GM23338 (cell line): ENCODE measurements at regions not wholly inside any gene's neighbourhood (a gene's known extent, or its start where the extent isn't known, plus 50 kb on each side); places are given as distances from the start of the nearest gene placed in this dataset.

ENCODE experiments used
- ATAC-seq: fragments of 200-7000 bp; cut with Tn5 transposase; 3 replicates; pipeline ENCODE4 v1.9.1; 2020
- DNase-seq: peaks from one replicate; pipeline ENCODE4 v3.0.0-alpha.2; 2015; ENCODE audit warnings: low spot score
- H2AFZ ChIP-seq: fragments of 200-600 bp; sonication (generic); 2 replicates; pipeline ENCODE4 v1.8.0; 2016; ENCODE audit warnings: antibody characterized with exemption, mild to moderate bottlenecking, moderate library complexity
- H3F3A ChIP-seq: fragments of 200-600 bp; sonication (generic); replicated peaks from 2 replicates; pipeline ENCODE4 v1.8.0; 2017; ENCODE audit warnings: antibody characterized with exemption, mixed run types, low read depth
- H3K27ac ChIP-seq: fragments of 200-600 bp; sonication (generic); 2 replicates; pipeline ENCODE4 v1.6.1; 2016; ENCODE audit warnings: low read depth
- H3K27me3 ChIP-seq: fragments of 200-600 bp; sonication (generic); 2 replicates; pipeline ENCODE4 v1.8.0; 2016; ENCODE audit warnings: mild to moderate bottlenecking, mixed run types, moderate library complexity; ENCODE audit not compliant: insufficient read depth
- H3K36me3 ChIP-seq: fragments of 200-600 bp; sonication (generic); 2 replicates; pipeline ENCODE4 v1.8.0; 2016; ENCODE audit warnings: mild to moderate bottlenecking; ENCODE audit not compliant: insufficient read depth
- H3K4me1 ChIP-seq: fragments of 200-600 bp; sonication (generic); 2 replicates; pipeline ENCODE4 v1.8.0; 2016; ENCODE audit warnings: mild to moderate bottlenecking, moderate library complexity; ENCODE audit not compliant: insufficient read depth
- H3K4me2 ChIP-seq: fragments of 200-600 bp; sonication (generic); 2 replicates; pipeline ENCODE4 v1.7.1; 2017; ENCODE audit warnings: mixed run types
- H3K4me3 ChIP-seq: fragments of 200-600 bp; sonication (generic); 2 replicates; pipeline ENCODE4 v1.6.1; 2016; ENCODE audit warnings: mixed run types
- H3K79me2 ChIP-seq: fragments of 200-600 bp; sonication (generic); replicated peaks from 2 replicates; pipeline ENCODE4 v1.8.0; 2017; ENCODE audit warnings: mild to moderate bottlenecking; ENCODE audit not compliant: insufficient read depth
- H3K9me2 ChIP-seq: fragments of 200-600 bp; sonication (generic); 2 replicates; pipeline ENCODE4 v1.8.0; 2017; ENCODE audit not compliant: insufficient read depth
- H4K20me1 ChIP-seq: fragments of 200-600 bp; sonication (generic); replicated peaks from 2 replicates; pipeline ENCODE4 v1.8.0; 2017; ENCODE audit warnings: mild to moderate bottlenecking; ENCODE audit not compliant: insufficient read depth
- H3K27ac Mint-ChIP-seq: 2 replicates; pipeline ENCODE4 v1.8.0; 2020; ENCODE audit warnings: inconsistent platforms, mild to moderate bottlenecking, moderate library complexity, mixed read lengths
- H3K27me3 Mint-ChIP-seq: 3 replicates; pipeline ENCODE4 v1.8.0; 2022; ENCODE audit warnings: low read depth, mild to moderate bottlenecking, moderate library complexity, mixed read lengths, inconsistent platforms; ENCODE audit not compliant: insufficient read depth, poor library complexity
- H3K36me3 Mint-ChIP-seq: 3 replicates; pipeline ENCODE4 v1.8.0; 2021; ENCODE audit warnings: low read depth, mild to moderate bottlenecking, inconsistent platforms, moderate library complexity, mixed read lengths
- H3K4me1 Mint-ChIP-seq: 3 replicates; pipeline ENCODE4 v1.8.0; 2020; ENCODE audit warnings: mild to moderate bottlenecking, inconsistent platforms, mixed read lengths
- H3K4me3 Mint-ChIP-seq: 3 replicates; pipeline ENCODE4 v1.8.0; 2021; ENCODE audit warnings: moderate library complexity, mild to moderate bottlenecking, inconsistent platforms, mixed read lengths
- H3K9me3 Mint-ChIP-seq: 3 replicates; pipeline ENCODE4 v1.8.0; 2020; ENCODE audit warnings: moderate library complexity, mild to moderate bottlenecking, inconsistent platforms, mixed read lengths
- CREB1 ChIP-seq: fragments of 250-450 bp; sonication (Bioruptor Pico); IDR thresholded peaks from 2 replicates; pipeline ENCODE4 v1.5.0; 2020; ENCODE audit warnings: low read depth, mild to moderate bottlenecking, moderate library complexity
- EZH2 ChIP-seq: fragments of 200-600 bp; sonication (generic); IDR thresholded peaks from one replicate; pipeline ENCODE4 v1.8.0; 2017; ENCODE audit warnings: antibody characterized with exemption, mild to moderate bottlenecking, low read depth; ENCODE audit not compliant: unreplicated experiment
- EZH2phosphoT487 ChIP-seq: fragments of 200-600 bp; sonication (generic); IDR thresholded peaks from one replicate; pipeline ENCODE4 v1.8.1; 2018; ENCODE audit warnings: antibody characterized with exemption; ENCODE audit not compliant: unreplicated experiment
- JUNB ChIP-seq: IDR thresholded peaks from one replicate; pipeline ENCODE4 v1.6.1; 2016; ENCODE audit warnings: antibody characterized with exemption; ENCODE audit not compliant: unreplicated experiment
- NANOG ChIP-seq: IDR thresholded peaks from 2 replicates; pipeline ENCODE4 v1.6.1; 2016; ENCODE audit warnings: antibody characterized with exemption, borderline replicate concordance
- POLR2AphosphoS5 ChIP-seq: IDR thresholded peaks from 2 replicates; pipeline ENCODE4 v1.6.1; 2016; ENCODE audit warnings: antibody characterized with exemption, low read depth
- STAT1 ChIP-seq: IDR thresholded peaks from one replicate; pipeline ENCODE4 v1.6.1; 2016; ENCODE audit warnings: antibody characterized with exemption; ENCODE audit not compliant: unreplicated experiment
- ZNF114 ChIP-seq: fragments of 250-450 bp; sonication (Bioruptor Pico); IDR thresholded peaks from 2 replicates; pipeline ENCODE4 v1.5.0; 2020; ENCODE audit warnings: mild to moderate bottlenecking, moderate library complexity
- ZNF331 ChIP-seq: fragments of 250-450 bp; sonication (Bioruptor Pico); IDR thresholded peaks from 2 replicates; pipeline ENCODE4 v1.5.0; 2020; ENCODE audit warnings: low read depth, mild to moderate bottlenecking, moderate library complexity
- TF ChIP-seq, protein P1 (sequence below): IDR thresholded peaks from 2 replicates; pipeline ENCODE4 v1.6.1; 2016; ENCODE audit warnings: antibody characterized with exemption
- TF ChIP-seq, protein P2 (sequence below), 2 experiments: fragments of 200-600 bp in 1 of 2; sonication (generic) in 1 of 2; conservative IDR thresholded peaks; 2 replicates each; pipeline versions ENCODE4 v1.5.1 to v1.6.1; 2016 to 2017; ENCODE audit warnings: antibody characterized with exemption in 2 of 2, low read depth in 2 of 2, mild to moderate bottlenecking in 2 of 2, moderate library complexity in 1 of 2
- TF ChIP-seq, protein P3 (sequence below): IDR thresholded peaks from one replicate; pipeline ENCODE4 v1.6.1; 2018; ENCODE audit warnings: antibody characterized with exemption; ENCODE audit not compliant: unreplicated experiment
- TF ChIP-seq, protein P4 (sequence below): fragments of 250-450 bp; sonication (Bioruptor Pico); IDR thresholded peaks from 2 replicates; pipeline ENCODE4 v1.5.0; 2020; ENCODE audit warnings: mild to moderate bottlenecking, moderate library complexity

DNA sequence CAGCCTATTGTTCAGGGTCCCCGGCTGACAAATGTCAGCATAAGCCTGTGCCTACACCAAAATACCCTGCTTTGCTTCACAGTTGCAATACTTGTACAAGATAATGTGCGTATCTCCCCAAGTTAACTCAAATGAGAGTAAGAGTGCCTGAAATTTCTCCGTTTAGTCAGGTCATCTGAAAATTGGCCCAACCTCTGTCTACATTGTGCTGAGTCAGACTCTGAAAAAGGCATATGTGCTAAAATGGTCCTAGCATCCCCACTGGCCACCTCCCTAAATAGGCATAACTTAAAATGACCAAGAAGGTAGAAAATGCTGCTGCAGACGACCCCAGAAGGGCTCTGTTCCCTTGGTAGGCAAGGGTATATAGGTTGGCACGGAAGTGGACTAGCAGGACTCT, 1653.8 kb upstream of the DDX18 start:
- Histone ChIP-seq H3F3A (no peaks in the 10 kb centered on the region), H3K27me3 (no peaks in the 10 kb centered on the region), H2AFZ (0 out of 2 replicates have a peak overlapping the region, but pooled peaks have one; percentile 47), H3K4me1 (no peaks in the 10 kb centered on the region), H3K27ac (no peak overlapping the region), H4K20me1 (no peaks in the 10 kb centered on the region), H3K79me2 (no peaks in the 10 kb centered on the region), H3K4me3 (no peak overlapping the region), H3K9me2 (peaks cover 10% of the 10 kb centered on the region), H3K36me3 (peaks cover 10% of the 10 kb centered on the region), H3K4me2 (no peak overlapping the region)
- H3K4me1 Mint-ChIP-seq: peaks cover 5% of the 10 kb centered on the region
- DNase-seq: no peak
- ATAC-seq: no peak
- H3K36me3 Mint-ChIP-seq: peaks cover 30% of the 10 kb centered on the region
- peaks cover 4% of the 10 kb centered on the region for H3K27me3 Mint-ChIP-seq
- H3K27ac Mint-ChIP-seq: no peak overlapping the region
- H3K9me3 Mint-ChIP-seq: peaks cover 44% of the 10 kb centered on the region
- TF ChIP-seq CREB1 (no peak), ZNF114 (CRISPR knock-in tag) (no peak), EZH2 (no peak), POLR2AphosphoS5 (no peak), JUNB (no peak), STAT1 (no peak), ZNF331 (no peak), NANOG (no peak), EZH2phosphoT487 (no peak)
- TF ChIP-seq, protein P1, sequence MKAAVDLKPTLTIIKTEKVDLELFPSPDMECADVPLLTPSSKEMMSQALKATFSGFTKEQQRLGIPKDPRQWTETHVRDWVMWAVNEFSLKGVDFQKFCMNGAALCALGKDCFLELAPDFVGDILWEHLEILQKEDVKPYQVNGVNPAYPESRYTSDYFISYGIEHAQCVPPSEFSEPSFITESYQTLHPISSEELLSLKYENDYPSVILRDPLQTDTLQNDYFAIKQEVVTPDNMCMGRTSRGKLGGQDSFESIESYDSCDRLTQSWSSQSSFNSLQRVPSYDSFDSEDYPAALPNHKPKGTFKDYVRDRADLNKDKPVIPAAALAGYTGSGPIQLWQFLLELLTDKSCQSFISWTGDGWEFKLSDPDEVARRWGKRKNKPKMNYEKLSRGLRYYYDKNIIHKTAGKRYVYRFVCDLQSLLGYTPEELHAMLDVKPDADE: no peak
- TF ChIP-seq, protein P2, sequence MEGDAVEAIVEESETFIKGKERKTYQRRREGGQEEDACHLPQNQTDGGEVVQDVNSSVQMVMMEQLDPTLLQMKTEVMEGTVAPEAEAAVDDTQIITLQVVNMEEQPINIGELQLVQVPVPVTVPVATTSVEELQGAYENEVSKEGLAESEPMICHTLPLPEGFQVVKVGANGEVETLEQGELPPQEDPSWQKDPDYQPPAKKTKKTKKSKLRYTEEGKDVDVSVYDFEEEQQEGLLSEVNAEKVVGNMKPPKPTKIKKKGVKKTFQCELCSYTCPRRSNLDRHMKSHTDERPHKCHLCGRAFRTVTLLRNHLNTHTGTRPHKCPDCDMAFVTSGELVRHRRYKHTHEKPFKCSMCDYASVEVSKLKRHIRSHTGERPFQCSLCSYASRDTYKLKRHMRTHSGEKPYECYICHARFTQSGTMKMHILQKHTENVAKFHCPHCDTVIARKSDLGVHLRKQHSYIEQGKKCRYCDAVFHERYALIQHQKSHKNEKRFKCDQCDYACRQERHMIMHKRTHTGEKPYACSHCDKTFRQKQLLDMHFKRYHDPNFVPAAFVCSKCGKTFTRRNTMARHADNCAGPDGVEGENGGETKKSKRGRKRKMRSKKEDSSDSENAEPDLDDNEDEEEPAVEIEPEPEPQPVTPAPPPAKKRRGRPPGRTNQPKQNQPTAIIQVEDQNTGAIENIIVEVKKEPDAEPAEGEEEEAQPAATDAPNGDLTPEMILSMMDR (conservative IDR thresholded peaks at IDR 0.05; ENCODE audit: low read depth in 2 of 2): no peak
- TF ChIP-seq, protein P3, sequence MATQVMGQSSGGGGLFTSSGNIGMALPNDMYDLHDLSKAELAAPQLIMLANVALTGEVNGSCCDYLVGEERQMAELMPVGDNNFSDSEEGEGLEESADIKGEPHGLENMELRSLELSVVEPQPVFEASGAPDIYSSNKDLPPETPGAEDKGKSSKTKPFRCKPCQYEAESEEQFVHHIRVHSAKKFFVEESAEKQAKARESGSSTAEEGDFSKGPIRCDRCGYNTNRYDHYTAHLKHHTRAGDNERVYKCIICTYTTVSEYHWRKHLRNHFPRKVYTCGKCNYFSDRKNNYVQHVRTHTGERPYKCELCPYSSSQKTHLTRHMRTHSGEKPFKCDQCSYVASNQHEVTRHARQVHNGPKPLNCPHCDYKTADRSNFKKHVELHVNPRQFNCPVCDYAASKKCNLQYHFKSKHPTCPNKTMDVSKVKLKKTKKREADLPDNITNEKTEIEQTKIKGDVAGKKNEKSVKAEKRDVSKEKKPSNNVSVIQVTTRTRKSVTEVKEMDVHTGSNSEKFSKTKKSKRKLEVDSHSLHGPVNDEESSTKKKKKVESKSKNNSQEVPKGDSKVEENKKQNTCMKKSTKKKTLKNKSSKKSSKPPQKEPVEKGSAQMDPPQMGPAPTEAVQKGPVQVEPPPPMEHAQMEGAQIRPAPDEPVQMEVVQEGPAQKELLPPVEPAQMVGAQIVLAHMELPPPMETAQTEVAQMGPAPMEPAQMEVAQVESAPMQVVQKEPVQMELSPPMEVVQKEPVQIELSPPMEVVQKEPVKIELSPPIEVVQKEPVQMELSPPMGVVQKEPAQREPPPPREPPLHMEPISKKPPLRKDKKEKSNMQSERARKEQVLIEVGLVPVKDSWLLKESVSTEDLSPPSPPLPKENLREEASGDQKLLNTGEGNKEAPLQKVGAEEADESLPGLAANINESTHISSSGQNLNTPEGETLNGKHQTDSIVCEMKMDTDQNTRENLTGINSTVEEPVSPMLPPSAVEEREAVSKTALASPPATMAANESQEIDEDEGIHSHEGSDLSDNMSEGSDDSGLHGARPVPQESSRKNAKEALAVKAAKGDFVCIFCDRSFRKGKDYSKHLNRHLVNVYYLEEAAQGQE: no peak
- TF ChIP-seq, protein P4, sequence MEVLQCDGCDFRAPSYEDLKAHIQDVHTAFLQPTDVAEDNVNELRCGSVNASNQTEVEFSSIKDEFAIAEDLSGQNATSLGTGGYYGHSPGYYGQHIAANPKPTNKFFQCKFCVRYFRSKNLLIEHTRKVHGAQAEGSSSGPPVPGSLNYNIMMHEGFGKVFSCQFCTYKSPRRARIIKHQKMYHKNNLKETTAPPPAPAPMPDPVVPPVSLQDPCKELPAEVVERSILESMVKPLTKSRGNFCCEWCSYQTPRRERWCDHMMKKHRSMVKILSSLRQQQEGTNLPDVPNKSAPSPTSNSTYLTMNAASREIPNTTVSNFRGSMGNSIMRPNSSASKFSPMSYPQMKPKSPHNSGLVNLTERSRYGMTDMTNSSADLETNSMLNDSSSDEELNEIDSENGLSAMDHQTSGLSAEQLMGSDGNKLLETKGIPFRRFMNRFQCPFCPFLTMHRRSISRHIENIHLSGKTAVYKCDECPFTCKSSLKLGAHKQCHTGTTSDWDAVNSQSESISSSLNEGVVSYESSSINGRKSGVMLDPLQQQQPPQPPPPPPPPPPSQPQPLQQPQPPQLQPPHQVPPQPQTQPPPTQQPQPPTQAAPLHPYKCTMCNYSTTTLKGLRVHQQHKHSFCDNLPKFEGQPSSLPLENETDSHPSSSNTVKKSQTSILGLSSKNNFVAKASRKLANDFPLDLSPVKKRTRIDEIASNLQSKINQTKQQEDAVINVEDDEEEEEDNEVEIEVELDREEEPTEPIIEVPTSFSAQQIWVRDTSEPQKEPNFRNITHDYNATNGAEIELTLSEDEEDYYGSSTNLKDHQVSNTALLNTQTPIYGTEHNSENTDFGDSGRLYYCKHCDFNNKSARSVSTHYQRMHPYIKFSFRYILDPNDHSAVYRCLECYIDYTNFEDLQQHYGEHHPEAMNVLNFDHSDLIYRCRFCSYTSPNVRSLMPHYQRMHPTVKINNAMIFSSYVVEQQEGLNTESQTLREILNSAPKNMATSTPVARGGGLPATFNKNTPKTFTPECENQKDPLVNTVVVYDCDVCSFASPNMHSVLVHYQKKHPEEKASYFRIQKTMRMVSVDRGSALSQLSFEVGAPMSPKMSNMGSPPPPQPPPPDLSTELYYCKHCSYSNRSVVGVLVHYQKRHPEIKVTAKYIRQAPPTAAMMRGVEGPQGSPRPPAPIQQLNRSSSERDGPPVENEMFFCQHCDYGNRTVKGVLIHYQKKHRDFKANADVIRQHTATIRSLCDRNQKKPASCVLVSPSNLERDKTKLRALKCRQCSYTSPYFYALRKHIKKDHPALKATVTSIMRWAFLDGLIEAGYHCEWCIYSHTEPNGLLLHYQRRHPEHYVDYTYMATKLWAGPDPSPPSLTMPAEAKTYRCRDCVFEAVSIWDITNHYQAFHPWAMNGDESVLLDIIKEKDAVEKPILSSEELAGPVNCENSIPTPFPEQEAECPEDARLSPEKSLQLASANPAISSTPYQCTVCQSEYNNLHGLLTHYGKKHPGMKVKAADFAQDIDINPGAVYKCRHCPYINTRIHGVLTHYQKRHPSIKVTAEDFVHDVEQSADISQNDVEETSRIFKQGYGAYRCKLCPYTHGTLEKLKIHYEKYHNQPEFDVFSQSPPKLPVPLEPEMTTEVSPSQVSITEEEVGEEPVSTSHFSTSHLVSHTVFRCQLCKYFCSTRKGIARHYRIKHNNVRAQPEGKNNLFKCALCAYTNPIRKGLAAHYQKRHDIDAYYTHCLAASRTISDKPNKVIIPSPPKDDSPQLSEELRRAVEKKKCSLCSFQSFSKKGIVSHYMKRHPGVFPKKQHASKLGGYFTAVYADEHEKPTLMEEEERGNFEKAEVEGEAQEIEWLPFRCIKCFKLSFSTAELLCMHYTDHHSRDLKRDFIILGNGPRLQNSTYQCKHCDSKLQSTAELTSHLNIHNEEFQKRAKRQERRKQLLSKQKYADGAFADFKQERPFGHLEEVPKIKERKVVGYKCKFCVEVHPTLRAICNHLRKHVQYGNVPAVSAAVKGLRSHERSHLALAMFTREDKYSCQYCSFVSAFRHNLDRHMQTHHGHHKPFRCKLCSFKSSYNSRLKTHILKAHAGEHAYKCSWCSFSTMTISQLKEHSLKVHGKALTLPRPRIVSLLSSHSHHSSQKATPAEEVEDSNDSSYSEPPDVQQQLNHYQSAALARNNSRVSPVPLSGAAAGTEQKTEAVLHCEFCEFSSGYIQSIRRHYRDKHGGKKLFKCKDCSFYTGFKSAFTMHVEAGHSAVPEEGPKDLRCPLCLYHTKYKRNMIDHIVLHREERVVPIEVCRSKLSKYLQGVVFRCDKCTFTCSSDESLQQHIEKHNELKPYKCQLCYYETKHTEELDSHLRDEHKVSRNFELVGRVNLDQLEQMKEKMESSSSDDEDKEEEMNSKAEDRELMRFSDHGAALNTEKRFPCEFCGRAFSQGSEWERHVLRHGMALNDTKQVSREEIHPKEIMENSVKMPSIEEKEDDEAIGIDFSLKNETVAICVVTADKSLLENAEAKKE (CRISPR knock-in tag): no peak
- H3K4me3 Mint-ChIP-seq: no peak overlapping the region
